CD4-positive, CD25-positive, alpha-beta regulatory T cell (primary cell): ENCODE measurements at regions not wholly inside any gene's neighbourhood (a gene's known extent, or its start where the extent isn't known, plus 50 kb on each side); places are given as distances from the start of the nearest gene placed in this dataset.

Source experiments
- ATAC-seq, 2 donors: fragments of 150-1000 bp; cut with Tn5 transposase; one replicate each; pipeline ENCODE4 v1.10.0; 2021; ENCODE audit warnings: low read depth in 2 of 2, moderate number of reproducible peaks in 2 of 2, moderate library complexity in 1 of 2
- DNase-seq, 3 donors: peaks; one replicate each; pipeline versions ENCODE4 v3.0.0 to v3.0.0-alpha.2; 2012 to 2022; ENCODE audit warnings: mixed read lengths in 1 of 3
- H3K27ac ChIP-seq: one replicate; pipeline ENCODE4 v1.7.0; 2013; ENCODE audit warnings: mild to moderate bottlenecking, low read length; ENCODE audit not compliant: insufficient read depth, poor library complexity, severe bottlenecking
- H3K27me3 ChIP-seq: one replicate; pipeline ENCODE4 v1.7.0; 2013; ENCODE audit warnings: low read length; ENCODE audit not compliant: control insufficient read depth, insufficient read depth
- H3K36me3 ChIP-seq: one replicate; pipeline ENCODE4 v1.7.0; 2013; ENCODE audit warnings: mild to moderate bottlenecking, low read length, moderate library complexity; ENCODE audit not compliant: control insufficient read depth, insufficient read depth
- H3K4me1 ChIP-seq: 2 replicates; pipeline ENCODE4 v1.7.0; 2013; ENCODE audit warnings: mild to moderate bottlenecking, low read length; ENCODE audit not compliant: insufficient read depth, control insufficient read depth, poor library complexity, severe bottlenecking
- H3K4me3 ChIP-seq: one replicate; pipeline ENCODE4 v1.7.0; 2013; ENCODE audit warnings: low read depth, mild to moderate bottlenecking, low read length, moderate library complexity
- H3K9me3 ChIP-seq, 2 experiments: 1 replicate in 1 of 2; 2 replicates in 1 of 2; pipeline ENCODE4 v1.7.0; 2013; ENCODE audit warnings: low read length in 2 of 2, mild to moderate bottlenecking in 1 of 2, moderate library complexity in 1 of 2; ENCODE audit not compliant: control insufficient read depth in 2 of 2
- H3K27ac Mint-ChIP-seq, 3 donors: one replicate each; pipeline ENCODE4 v1.8.0; 2020 to 2022; ENCODE audit warnings: mild to moderate bottlenecking in 3 of 3, mixed read lengths in 3 of 3, moderate library complexity in 2 of 3
- H3K27me3 Mint-ChIP-seq: one replicate; pipeline ENCODE4 v1.8.0; 2022; ENCODE audit warnings: mild to moderate bottlenecking, mixed read lengths
- H3K36me3 Mint-ChIP-seq: one replicate; pipeline ENCODE4 v1.8.0; 2020; ENCODE audit warnings: mixed read lengths
- H3K4me1 Mint-ChIP-seq, 4 donors: one replicate each; pipeline ENCODE4 v1.8.0; 2020 to 2022; ENCODE audit warnings: mixed read lengths in 4 of 4, mild to moderate bottlenecking in 1 of 4
- H3K4me3 Mint-ChIP-seq, 4 donors: one replicate each; pipeline ENCODE4 v1.8.0; 2020 to 2022; ENCODE audit warnings: mild to moderate bottlenecking in 4 of 4, mixed read lengths in 4 of 4, moderate library complexity in 3 of 4
- H3K9me3 Mint-ChIP-seq, 7 donors: one replicate each; pipeline ENCODE4 v1.8.0; 2020 to 2022; ENCODE audit warnings: mixed read lengths in 7 of 7, mild to moderate bottlenecking in 3 of 7, moderate library complexity in 2 of 7

DNA sequence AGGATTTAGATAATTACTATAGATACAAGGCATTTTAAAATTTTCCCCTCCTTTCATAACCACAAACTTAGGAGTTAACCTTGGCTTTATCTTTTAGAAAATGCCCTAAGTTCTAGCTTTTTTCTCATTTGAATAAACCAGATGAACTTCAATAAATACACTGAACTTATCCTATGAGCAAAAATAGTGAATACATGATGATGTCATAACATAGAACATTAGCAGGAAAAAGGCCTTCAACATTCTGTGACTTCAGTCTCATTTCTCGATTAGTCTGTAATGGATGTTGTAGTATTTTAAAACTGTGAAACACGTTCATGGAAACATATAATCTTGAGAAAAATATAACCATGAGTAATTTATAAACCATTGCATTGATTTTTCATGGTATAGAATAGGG is 550.7 kb downstream of the PKHD1 start:
- Mint-ChIP-seq H3K4me3 (no peak overlapping the region), H3K27me3 (peaks cover 4% of the 10 kb centered on the region), H3K27ac (no peak overlapping the region), H3K9me3 (peaks cover 0 to 4% (median 0%) of the 10 kb centered on the region in 7 donors), H3K36me3 (no peaks in the 10 kb centered on the region), H3K4me1 (no peaks in the 10 kb centered on the region)
- ATAC-seq (no peak), DNase-seq (no peak)
- Histone ChIP-seq H3K27me3 (no peaks in the 10 kb centered on the region), H3K9me3 (no peaks in the 10 kb centered on the region), H3K4me1 (no peaks in the 10 kb centered on the region), H3K4me3 (no peak overlapping the region), H3K36me3 (no peaks in the 10 kb centered on the region), H3K27ac (no peak overlapping the region)

DNA sequence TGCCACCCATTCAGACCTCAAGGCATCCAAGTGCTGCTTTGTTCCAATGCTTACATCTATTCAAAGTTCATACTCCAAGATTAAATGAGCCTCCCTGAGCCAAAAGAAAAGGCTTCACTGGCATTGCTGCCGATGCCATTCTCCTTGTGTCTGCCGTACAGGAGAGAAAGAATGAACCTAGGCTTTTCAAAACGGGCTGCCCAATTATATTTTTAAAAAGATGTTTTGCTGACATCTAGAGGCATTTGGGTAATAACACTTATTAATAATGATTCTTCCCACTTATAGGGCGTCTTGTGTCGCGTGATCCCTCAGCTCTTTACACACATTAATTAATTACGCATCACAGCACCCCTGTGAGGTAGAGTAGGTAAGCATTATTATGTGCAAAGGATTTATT is 545.6 kb downstream of the PKHD1 start:
- ATAC-seq (no peak), DNase-seq (no peak)
- H3K4me3 Mint-ChIP-seq, result no peak overlapping the region
- peaks cover 0 to 3% (median 0%) of the 10 kb centered on the region in 7 donors for H3K9me3 Mint-ChIP-seq
- H3K27me3 Mint-ChIP-seq, result no peaks in the 10 kb centered on the region
- Histone ChIP-seq H3K36me3 (no peaks in the 10 kb centered on the region), H3K4me3 (no peak overlapping the region), H3K27me3 (no peaks in the 10 kb centered on the region), H3K9me3 (no peaks in the 10 kb centered on the region), H3K27ac (no peak overlapping the region), H3K4me1 (no peaks in the 10 kb centered on the region)
- no peaks in the 10 kb centered on the region for H3K36me3 Mint-ChIP-seq
- H3K27ac Mint-ChIP-seq, result no peak overlapping the region
- H3K4me1 Mint-ChIP-seq, result no peaks in the 10 kb centered on the region

DNA sequence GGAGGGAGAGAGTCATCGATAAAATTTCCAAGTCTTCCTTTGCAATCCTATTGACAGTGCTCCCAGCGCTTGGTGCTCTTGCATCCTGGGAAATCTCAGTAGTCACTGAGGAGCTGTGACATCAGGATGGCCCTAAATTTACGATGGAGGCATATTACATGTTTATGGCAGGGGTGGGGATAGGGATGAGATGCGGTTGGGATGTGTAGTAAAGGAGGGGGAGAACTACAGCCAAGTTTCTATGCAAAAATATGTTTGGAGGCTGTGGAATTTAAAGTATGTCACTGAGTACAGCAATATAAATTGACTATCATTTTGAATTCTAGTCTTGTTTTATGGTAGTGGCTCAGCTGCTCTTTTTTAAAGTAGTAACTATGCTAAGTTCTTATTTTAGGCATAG is 544.9 kb downstream of the PKHD1 start:
- Histone ChIP-seq H3K4me3 (no peak overlapping the region), H3K27ac (no peak overlapping the region), H3K36me3 (no peaks in the 10 kb centered on the region), H3K4me1 (no peaks in the 10 kb centered on the region), H3K9me3 (no peaks in the 10 kb centered on the region), H3K27me3 (no peaks in the 10 kb centered on the region)
- no peak for ATAC-seq
- DNase-seq, result no peak
- no peaks in the 10 kb centered on the region for H3K4me1 Mint-ChIP-seq
- no peaks in the 10 kb centered on the region for H3K36me3 Mint-ChIP-seq
- H3K4me3 Mint-ChIP-seq, result no peak overlapping the region
- H3K27me3 Mint-ChIP-seq, result no peaks in the 10 kb centered on the region
- H3K27ac Mint-ChIP-seq, result no peak overlapping the region
- peaks cover 0 to 3% (median 0%) of the 10 kb centered on the region in 7 donors for H3K9me3 Mint-ChIP-seq

DNA sequence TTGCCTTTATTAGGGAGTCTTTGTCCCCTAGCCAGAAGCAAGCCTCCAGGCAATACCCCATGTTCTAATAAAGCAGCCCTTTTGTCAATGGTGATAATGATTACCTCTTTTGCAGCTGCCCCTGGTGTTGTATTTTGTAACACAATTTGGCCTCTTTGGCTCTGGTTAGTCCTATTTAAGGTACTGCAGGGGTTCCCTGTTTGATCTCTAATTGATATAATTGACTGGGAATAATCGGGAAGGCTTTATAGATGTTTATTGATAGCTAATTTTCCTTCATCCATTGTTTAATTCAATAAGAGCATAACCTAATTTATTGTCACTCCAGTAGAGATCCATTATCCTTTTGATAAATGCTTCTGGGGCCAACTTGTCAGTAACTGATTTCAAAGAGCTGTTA is 537.2 kb downstream of the PKHD1 start:
- peaks cover 0 to 5% (median 3%) of the 10 kb centered on the region in 7 donors for H3K9me3 Mint-ChIP-seq
- no peak overlapping the region for H3K27ac Mint-ChIP-seq
- Histone ChIP-seq H3K9me3 (no peaks in the 10 kb centered on the region), H3K4me1 (no peaks in the 10 kb centered on the region), H3K27ac (no peak overlapping the region), H3K36me3 (no peaks in the 10 kb centered on the region), H3K27me3 (no peaks in the 10 kb centered on the region), H3K4me3 (no peak overlapping the region)
- no peaks in the 10 kb centered on the region for H3K4me1 Mint-ChIP-seq
- no peak for DNase-seq
- no peak overlapping the region for H3K4me3 Mint-ChIP-seq
- H3K27me3 Mint-ChIP-seq, result no peaks in the 10 kb centered on the region
- H3K36me3 Mint-ChIP-seq, result no peaks in the 10 kb centered on the region
- ATAC-seq, result no peak

DNA sequence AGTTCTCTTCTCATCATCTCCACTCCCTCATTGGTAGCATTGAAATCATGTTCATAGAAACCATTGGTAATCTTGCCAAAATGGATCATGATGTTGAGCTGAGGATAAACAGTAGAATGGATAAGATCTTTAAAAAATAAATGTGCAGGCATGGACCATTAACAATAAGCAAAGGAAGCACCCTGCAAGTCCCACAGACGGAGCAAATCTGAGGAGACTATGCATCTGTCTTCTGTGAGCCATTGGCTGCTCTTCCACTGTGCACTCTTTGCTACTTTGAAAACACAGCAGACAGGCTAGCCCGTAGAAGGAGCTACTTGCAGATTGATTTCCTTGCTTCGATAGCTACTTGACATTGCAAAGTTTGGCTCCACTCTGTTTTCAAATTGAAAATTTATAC is 535.0 kb downstream of the PKHD1 start:
- Histone ChIP-seq H3K4me3 (no peak overlapping the region), H3K36me3 (no peaks in the 10 kb centered on the region), H3K27me3 (no peaks in the 10 kb centered on the region), H3K27ac (no peak overlapping the region), H3K4me1 (no peaks in the 10 kb centered on the region), H3K9me3 (no peaks in the 10 kb centered on the region)
- ATAC-seq, result no peak
- no peak overlapping the region for H3K27ac Mint-ChIP-seq
- no peak overlapping the region for H3K4me3 Mint-ChIP-seq
- H3K4me1 Mint-ChIP-seq, result no peaks in the 10 kb centered on the region
- H3K27me3 Mint-ChIP-seq, result no peaks in the 10 kb centered on the region
- peaks cover 0 to 5% (median 4%) of the 10 kb centered on the region in 7 donors for H3K9me3 Mint-ChIP-seq
- H3K36me3 Mint-ChIP-seq, result no peaks in the 10 kb centered on the region
- no peak for DNase-seq

DNA sequence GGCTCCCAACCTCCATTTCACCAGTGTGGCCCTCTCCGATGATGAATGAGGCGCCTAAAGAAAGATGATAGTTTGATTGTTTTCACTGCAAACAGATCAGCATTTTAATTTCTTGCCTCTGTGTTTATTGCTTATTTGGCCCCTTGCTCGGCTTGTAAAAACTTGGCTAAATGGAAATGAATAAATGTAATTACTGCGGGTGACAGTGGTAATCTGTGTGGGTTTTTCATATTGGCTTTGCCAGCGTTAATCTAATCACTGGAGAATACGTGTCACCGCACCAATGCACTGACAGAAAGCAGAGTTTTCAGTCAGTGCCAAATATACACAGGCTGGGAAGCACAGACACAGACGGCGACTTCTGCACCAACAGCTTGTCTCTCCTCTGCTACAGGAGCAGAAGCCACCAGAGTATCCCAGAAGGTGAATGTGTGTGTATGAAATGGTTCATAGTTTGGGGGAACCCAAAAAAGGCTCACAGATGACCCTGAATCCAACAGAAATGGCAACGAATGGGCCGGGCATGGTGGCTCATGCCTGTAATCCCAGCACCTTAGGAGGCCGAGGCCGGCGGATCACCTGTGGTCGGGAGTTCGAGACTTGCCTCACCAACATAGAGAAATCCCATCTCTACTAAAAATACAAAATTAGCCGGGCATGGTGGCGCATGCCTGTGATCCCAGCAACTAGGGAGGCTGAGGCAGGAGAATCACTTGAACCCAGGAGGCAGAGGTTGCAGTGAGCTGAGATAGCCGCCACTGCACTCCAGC is 534.0 kb downstream of the PKHD1 start:
- no peaks in the 10 kb centered on the region for H3K36me3 ChIP-seq
- Mint-ChIP-seq H3K9me3 (peaks cover 0 to 5% (median 4%) of the 10 kb centered on the region in 7 donors), H3K4me1 (no peaks in the 10 kb centered on the region), H3K27me3 (no peaks in the 10 kb centered on the region), H3K4me3 (no peak overlapping the region), H3K27ac (no peak overlapping the region), H3K36me3 (no peaks in the 10 kb centered on the region)
- no peak for ATAC-seq
- H3K9me3 ChIP-seq, result no peaks in the 10 kb centered on the region
- H3K27me3 ChIP-seq, result no peaks in the 10 kb centered on the region
- DNase-seq, result no peak
- no peak overlapping the region for H3K27ac ChIP-seq
- no peaks in the 10 kb centered on the region for H3K4me1 ChIP-seq
- no peak overlapping the region for H3K4me3 ChIP-seq

DNA sequence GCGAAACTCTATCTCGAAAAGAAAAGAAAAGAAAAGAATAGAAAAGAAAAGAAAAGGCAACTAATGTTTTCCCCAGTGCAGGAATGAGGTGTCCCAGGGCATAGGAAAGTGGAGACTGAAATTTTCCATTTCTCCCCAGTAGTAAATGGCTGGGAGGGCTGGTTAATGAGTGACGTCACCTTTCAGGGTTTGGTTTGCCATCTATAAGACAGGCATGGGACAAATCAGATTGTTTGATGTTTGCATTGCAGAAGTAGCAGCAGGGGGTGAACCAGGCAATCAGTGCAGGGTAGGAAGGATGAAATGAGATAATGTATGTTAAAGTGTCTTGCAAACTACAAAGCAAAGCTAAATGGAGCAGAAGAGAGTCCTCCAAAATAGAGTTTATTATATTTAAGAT is 533.4 kb downstream of the PKHD1 start:
- DNase-seq (no peak), ATAC-seq (no peak)
- no peaks in the 10 kb centered on the region for H3K36me3 ChIP-seq
- Mint-ChIP-seq H3K4me1 (no peaks in the 10 kb centered on the region), H3K27ac (no peak overlapping the region), H3K27me3 (no peaks in the 10 kb centered on the region), H3K4me3 (no peak overlapping the region), H3K36me3 (no peaks in the 10 kb centered on the region), H3K9me3 (peaks cover 0 to 5% (median 4%) of the 10 kb centered on the region in 7 donors)
- no peak overlapping the region for H3K27ac ChIP-seq
- no peaks in the 10 kb centered on the region for H3K27me3 ChIP-seq
- no peaks in the 10 kb centered on the region for H3K9me3 ChIP-seq
- H3K4me1 ChIP-seq, result no peaks in the 10 kb centered on the region
- no peak overlapping the region for H3K4me3 ChIP-seq

DNA sequence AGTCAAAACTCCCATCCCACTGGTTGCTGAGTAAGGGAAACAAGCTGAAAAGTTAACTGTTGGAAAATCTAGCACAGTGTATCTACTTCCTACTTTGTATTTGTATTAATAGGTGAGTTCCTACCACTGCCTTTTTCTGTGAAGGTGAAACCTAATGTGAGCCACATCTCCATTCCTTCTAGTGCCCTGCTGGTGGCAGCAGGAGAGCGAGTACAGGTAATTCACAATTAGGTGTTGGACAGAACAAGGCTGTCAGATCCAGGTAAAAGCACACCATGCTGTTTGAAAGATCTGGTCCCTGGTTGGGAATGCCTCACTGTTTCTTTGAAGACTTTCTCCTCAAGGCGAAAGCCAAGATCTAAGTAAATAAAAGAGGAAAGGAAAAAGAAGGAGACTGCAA is 528.4 kb downstream of the PKHD1 start:
- Mint-ChIP-seq H3K9me3 (peaks cover 0 to 5% (median 2%) of the 10 kb centered on the region in 7 donors), H3K27me3 (no peaks in the 10 kb centered on the region), H3K4me3 (no peak overlapping the region), H3K36me3 (no peaks in the 10 kb centered on the region), H3K27ac (no peak overlapping the region), H3K4me1 (no peaks in the 10 kb centered on the region)
- DNase-seq, result no peak
- no peaks in the 10 kb centered on the region for H3K27me3 ChIP-seq
- H3K4me3 ChIP-seq, result no peak overlapping the region
- ATAC-seq, result no peak
- no peaks in the 10 kb centered on the region for H3K9me3 ChIP-seq
- H3K36me3 ChIP-seq, result no peaks in the 10 kb centered on the region
- no peak overlapping the region for H3K27ac ChIP-seq
- no peaks in the 10 kb centered on the region for H3K4me1 ChIP-seq
